T-helper 2 cell treated with Interferon-gamma antibody and Interleukin-4, amounts not matched to agents 100 ng/mL and 5 ng/mL, for 36 hours (primary cell): ENCODE measurements at regions not wholly inside any gene's neighbourhood (a gene's known extent, or its start where the extent isn't known, plus 50 kb on each side); places are given as distances from the start of the nearest gene placed in this dataset.

Experiments
- intact Hi-C: fragments of 100-400 bp; cut with micrococcal nuclease; formaldehyde crosslinking; loops from one replicate; pipeline ENCODE4 v1.15.1; 2023

- intact Hi-C loops = no loop called here
Measured at GRCh38 chr1:226816576-226816975, 53.8 kb upstream of the PSEN2 start.

GRCh38 chr1:226814751-226815537 is 55.5 kb upstream of the PSEN2 start:
- intact Hi-C loops = no loop called here

DNA sequence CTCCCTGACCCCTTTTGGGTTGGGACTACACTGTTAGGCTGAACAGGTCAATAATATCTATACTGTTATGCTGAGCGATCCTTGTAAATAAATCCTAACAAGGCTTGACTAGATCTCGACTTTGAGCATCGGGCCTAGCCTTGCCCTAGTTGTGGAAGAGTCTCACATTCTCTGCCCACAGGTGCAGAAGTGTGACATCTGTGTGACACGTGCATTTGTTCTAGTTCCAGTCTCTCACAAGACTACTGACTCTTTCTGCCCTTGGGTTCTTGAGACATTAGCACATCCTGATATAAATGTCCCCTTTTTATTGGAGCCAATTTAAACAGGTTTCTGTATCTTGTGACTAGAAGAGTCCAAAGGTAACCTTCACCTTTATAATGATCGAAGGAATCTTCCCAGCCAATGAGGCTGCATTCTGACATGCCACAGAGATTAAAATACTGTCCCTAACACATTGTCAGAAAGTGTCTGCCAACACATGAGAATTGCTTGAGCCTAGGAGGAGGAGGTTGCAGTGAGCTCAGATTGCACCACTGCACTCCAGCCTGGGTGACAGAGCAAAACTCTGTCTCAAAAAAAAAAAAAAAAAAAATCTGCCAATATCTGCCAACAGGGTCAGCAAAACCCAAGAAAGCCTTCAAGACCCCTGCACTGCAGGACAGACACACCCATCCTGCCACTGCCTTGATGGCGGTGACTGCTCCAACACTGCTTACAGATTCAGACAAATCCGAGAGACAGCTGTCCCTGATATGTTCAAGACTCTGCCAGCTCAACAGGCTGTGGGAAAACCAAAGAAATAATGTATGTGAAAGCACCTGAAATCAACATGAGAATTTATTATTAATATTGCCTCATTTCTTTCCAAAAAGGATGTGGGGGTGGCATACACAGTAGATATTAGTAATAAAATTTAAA is 56.5 kb upstream of the PSEN2 start:
- intact Hi-C loops = no loop called here

- intact Hi-C loops = no loop called here
Measured at GRCh38 chr1:226810681-226811080, 59.7 kb upstream of the PSEN2 start.

GRCh38 chr1:226809785-226810571 is 60.4 kb upstream of the PSEN2 start:
- intact Hi-C loops = no loop called here

DNA sequence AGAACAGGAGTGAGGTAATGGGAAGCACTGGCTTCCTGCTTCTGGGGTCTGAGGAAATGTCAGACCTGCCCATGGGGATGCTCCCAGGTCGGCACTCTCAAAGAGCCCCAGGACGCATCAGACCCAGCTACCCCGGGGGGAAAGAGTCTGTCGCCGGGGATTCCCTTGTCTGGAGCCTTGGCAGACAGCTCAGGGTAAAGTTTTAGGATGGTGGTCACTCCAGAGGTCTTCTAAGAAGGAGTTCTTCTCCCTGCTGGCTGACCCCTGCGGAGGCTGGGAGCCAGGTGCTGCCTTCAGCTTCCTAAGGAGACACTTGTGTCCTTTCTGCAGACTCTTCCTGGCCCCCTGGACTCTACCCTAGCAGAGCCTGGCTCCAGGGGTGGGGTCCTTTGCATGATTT is 61.9 kb upstream of the PSEN2 start:
- intact Hi-C loops = no loop called here

GRCh38 chr1:226806988-226807387 is 63.4 kb upstream of the PSEN2 start:
- intact Hi-C loops = no loop called here

DNA sequence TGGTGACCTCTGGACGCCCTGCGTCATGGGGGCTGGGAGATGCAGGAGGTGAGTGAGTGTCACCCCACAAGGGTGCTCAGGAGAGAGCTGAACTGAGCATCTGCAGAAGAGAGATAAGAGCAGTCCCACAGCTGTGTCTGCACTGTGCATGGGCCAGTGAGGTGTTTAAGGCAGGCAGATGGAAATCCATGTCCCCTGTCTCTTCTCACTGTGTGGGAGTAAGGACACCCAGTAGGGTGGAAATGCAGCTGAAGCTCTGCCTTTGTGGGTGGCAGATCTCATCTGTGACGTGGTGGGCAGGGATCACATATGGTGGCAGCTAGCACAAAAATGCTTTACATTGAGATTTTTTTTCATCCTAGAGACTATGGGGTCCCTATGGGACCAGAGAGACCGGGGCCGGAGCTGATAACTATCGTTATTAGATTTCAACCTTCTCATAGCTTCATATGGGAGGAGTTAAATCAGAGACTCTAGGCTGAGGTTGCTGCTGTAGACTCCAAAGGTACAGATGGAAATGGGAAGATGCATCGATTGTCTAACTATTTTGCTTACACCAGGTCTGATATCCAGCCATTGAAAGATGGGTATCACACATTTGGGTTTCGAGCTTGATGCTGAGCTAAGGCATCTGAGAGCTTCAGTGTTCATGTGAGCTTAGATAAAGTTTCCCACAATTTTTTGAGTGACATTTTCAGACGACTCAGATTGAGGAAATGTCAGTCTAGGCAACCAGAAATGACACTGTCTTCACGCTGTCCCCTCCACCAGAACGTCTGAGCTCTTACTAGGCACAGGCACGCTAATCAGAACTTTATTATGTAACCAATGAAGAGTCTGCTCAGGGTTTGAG is 65.3 kb upstream of the PSEN2 start:
- intact Hi-C loops = no loop called here

DNA sequence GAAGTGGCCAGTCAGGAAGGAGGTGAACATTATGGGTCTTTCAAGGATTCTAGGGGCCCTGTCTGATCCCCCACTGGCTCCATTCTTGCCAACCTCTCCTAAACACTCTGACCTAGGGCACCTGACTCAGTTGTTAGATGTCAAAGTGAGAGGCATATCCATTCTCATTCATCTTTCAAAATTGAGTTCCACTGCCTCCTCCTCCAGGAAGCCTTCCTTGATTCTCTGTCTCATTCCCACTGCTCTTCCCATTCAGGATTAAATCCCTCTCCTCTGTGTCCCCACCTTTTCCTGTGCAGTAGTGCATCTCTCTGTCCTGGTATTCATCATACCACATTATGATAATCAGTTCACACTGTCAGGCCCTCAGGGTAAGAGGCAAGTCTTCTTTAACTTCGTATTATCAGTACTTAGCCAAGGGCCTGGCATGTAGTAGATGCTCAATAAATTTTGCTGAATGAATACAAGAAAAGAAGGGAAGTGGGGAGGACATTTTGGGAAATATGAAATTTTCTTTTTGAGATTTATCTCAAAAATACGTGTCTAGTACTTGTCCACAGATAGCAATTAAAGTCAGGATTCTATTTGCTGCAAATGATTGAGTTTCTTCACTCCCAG is 61.8 kb upstream of the ITPKB start:
- intact Hi-C loops = no loop called here

DNA sequence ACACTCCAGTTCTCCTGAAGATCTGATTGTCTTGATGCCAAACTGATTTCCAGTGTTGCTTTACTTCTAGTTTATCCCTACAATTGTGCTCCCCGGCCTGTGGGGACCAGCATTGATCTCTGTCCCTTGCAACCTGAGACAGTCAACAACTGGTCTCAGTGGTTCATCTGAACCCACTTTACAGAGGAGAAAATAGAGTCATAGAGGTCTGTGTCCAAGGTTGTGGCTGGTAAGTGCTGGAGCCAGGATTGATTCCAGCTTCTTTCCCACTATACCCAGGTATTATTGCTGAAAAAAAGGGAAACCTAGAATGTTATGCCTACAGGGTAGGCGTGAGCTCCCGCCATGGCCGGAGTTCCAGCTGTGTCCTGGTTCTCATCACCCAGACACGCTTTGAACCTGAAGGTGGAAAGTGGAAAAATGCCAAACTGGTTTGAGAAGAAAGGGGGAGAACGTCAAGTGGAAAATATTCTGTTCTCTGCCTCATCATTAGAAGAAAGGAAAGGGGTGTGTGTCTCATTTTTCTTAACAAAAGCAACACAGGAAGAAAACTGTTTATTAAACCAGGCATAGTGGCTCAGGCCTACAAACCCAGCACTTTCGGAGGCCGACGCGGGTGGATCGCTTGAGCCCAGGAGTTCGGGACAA is 60.7 kb upstream of the ITPKB start:
- intact Hi-C loops = loop anchor here (2.0 kb wide), 1 partner anchor 61 kb away; the partner anchor contains the start of gene ITPKB

- intact Hi-C loops = loop anchor here (2.0 kb wide), 1 partner anchor 60 kb away; the partner anchor contains the start of gene ITPKB
Measured at GRCh38 chr1:226798427-226799411, 59.6 kb upstream of the ITPKB start.

DNA sequence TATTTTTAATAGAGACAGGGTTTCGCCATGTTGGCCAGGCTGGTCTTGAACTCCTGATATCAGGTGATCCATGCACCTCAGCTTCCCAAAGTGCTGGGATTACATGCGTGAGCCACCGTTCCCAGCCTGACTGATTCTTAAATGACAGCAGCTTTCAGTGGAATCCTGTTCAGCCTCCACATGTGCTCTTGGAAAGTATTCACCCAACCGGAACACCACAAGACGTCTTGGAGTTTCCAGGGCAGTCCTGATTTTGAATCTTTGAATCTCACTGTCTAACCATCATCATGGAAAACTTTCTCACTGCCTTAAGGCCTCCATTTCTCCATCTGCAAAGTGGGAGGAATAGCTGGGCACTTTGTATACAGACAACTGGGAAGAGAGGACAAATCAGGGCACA is 58.1 kb upstream of the ITPKB start:
- intact Hi-C loops = no loop called here

GRCh38 chr1:226793620-226794276 is 54.7 kb upstream of the ITPKB start:
- intact Hi-C loops = no loop called here

DNA sequence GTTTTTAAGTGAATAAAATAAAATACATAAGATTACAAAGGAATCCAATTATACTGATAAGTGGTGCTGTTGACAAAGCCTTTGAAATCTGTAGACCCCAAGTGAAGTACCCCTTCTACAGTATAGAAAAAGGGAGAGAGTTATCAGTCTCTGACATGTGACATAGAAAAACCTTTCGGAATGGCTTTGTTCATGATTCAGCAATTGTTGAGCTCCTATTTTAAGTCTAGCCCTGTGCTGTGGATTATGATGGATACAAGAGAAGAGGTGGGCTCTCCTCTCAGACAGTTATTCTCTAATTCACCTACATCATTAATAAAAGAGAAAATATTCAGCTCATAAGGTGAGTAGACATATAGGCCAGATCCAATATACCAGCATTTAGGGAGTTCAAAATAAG is 53.3 kb upstream of the ITPKB start:
- intact Hi-C loops = no loop called here

- intact Hi-C loops = no loop called here
Measured at GRCh38 chr1:226790545-226791181, 51.6 kb upstream of the ITPKB start.

DNA sequence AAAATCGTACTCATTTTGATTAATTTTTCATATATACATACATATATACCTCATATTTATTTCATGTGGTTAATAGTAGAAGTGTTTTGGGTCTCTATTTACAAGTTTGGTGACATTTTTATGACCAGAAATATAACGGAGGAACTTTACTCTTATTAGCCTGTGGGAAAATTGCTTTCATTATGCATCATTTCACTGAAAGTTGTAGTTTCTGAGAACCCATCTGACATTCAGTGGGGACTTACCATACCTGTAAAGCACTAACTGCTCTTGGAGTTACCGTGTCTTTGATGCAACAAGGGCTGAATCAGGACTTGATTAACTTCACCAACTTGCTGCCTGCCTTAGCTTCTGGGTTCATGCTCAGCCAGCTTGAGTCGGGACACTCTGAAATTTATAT is 49.9 kb upstream of the ITPKB start:
- intact Hi-C loops = no loop called here
